WTC11 (cell line): ENCODE measurements at regions not wholly inside any gene's neighbourhood (a gene's known extent, or its start where the extent isn't known, plus 50 kb on each side); places are given as distances from the start of the nearest gene placed in this dataset.

ENCODE experiments used
- ATAC-seq: fragments of 200-7000 bp; cut with Tn5 transposase; 2 replicates; pipeline ENCODE4 v1.10.0; 2021; ENCODE audit warnings: mild to moderate bottlenecking, moderate library complexity
- CTCF ChIA-PET: fragments of 300-600 bp; sonication (Branson Sonifier 250); formaldehyde crosslinking; loops from one replicate; lab custom pipeline; 2021; ENCODE audit warnings: antibody characterized with exemption; lab: Charles Lee
- POLR2A ChIA-PET: fragments of 350-600 bp; sonication (Branson Sonifier 250); formaldehyde crosslinking; loops from one replicate; lab custom pipeline; 2021; ENCODE audit warnings: antibody characterized with exemption; lab: Charles Lee
- DNase-seq: peaks from one replicate; pipeline ENCODE4 v3.0.0; 2021; ENCODE audit warnings: low spot score
- H3K27ac Mint-ChIP-seq: 2 replicates; pipeline ENCODE4 v1.8.0; 2021; ENCODE audit warnings: mixed read lengths
- H3K27me3 Mint-ChIP-seq: 2 replicates; pipeline ENCODE4 v1.8.0; 2021; ENCODE audit warnings: low read depth, mild to moderate bottlenecking, moderate library complexity, mixed read lengths
- H3K36me3 Mint-ChIP-seq: 2 replicates; pipeline ENCODE4 v1.8.0; 2021; ENCODE audit warnings: mixed read lengths
- H3K4me1 Mint-ChIP-seq: 2 replicates; pipeline ENCODE4 v1.8.0; 2022; ENCODE audit warnings: mixed read lengths
- H3K4me3 Mint-ChIP-seq: 2 replicates; pipeline ENCODE4 v1.8.0; 2021; ENCODE audit warnings: mild to moderate bottlenecking, moderate library complexity, mixed read lengths
- H3K9me3 Mint-ChIP-seq: 2 replicates; pipeline ENCODE4 v1.8.0; 2021; ENCODE audit warnings: mixed read lengths
- CREB1 ChIP-seq: sonication (generic); formaldehyde crosslinking; IDR thresholded peaks from 2 replicates; pipeline ENCODE4 v1.8.0; 2023; ENCODE audit warnings: mild to moderate bottlenecking, missing genetic modification reagents
- CREM ChIP-seq: sonication (generic); formaldehyde crosslinking; IDR thresholded peaks from 2 replicates; pipeline ENCODE4 v1.8.1; 2022; ENCODE audit warnings: mild to moderate bottlenecking, missing genetic modification reagents, moderate library complexity
- EMX1 ChIP-seq: fragments of 250-450 bp; sonication (Bioruptor Pico); IDR thresholded peaks from 2 replicates; pipeline ENCODE4 v1.8.0; 2021; ENCODE audit warnings: mild to moderate bottlenecking
- HMGA2 ChIP-seq: fragments of 250-450 bp; sonication (Bioruptor Pico); IDR thresholded peaks from 2 replicates; pipeline ENCODE4 v1.4.0; 2021; ENCODE audit warnings: mild to moderate bottlenecking, moderate library complexity
- MYBL2 ChIP-seq: sonication (generic); formaldehyde crosslinking; IDR thresholded peaks from 2 replicates; pipeline ENCODE4 v1.8.1; 2023; ENCODE audit warnings: mild to moderate bottlenecking, moderate library complexity, missing genetic modification reagents
- NFATC4 ChIP-seq: fragments of 250-450 bp; sonication (Bioruptor Pico); IDR thresholded peaks from 2 replicates; pipeline ENCODE4 v1.9.0; 2021; ENCODE audit warnings: mild to moderate bottlenecking
- NR1H2 ChIP-seq: sonication (generic); formaldehyde crosslinking; IDR thresholded peaks from 2 replicates; pipeline ENCODE4 v1.9.0; 2021; ENCODE audit warnings: mild to moderate bottlenecking, moderate library complexity, missing genetic modification reagents
- PRRX2 ChIP-seq: fragments of 250-450 bp; sonication (Bioruptor Pico); IDR thresholded peaks from 2 replicates; pipeline ENCODE4 v1.8.0; 2021; ENCODE audit warnings: mild to moderate bottlenecking
- RELA ChIP-seq: sonication (generic); formaldehyde crosslinking; IDR thresholded peaks from 2 replicates; pipeline ENCODE4 v1.8.1; 2022; ENCODE audit warnings: missing genetic modification reagents, mild to moderate bottlenecking, borderline replicate concordance
- ZBTB21 ChIP-seq: sonication (generic); formaldehyde crosslinking; IDR thresholded peaks from 2 replicates; pipeline ENCODE4 v1.8.1; 2023; ENCODE audit warnings: mild to moderate bottlenecking, missing genetic modification reagents, borderline replicate concordance
- ZNF219 ChIP-seq: sonication (generic); formaldehyde crosslinking; IDR thresholded peaks from 2 replicates; pipeline ENCODE4 v1.8.0; 2023; ENCODE audit warnings: missing genetic modification reagents, mild to moderate bottlenecking, borderline replicate concordance
- ZNF317 ChIP-seq: sonication (generic); formaldehyde crosslinking; IDR thresholded peaks from 2 replicates; pipeline ENCODE4 v1.8.1; 2023; ENCODE audit warnings: low read depth, mild to moderate bottlenecking, moderate library complexity, missing genetic modification reagents, borderline replicate concordance
- ZNF396 ChIP-seq: fragments of 250-450 bp; sonication (Bioruptor Pico); IDR thresholded peaks from 2 replicates; pipeline ENCODE4 v1.8.0; 2021; ENCODE audit warnings: mild to moderate bottlenecking, moderate library complexity, borderline replicate concordance
- ZNF416 ChIP-seq: fragments of 250-450 bp; sonication (Bioruptor Pico); IDR thresholded peaks from 2 replicates; pipeline ENCODE4 v1.9.0; 2021; ENCODE audit warnings: mild to moderate bottlenecking, inconsistent platforms
- TF ChIP-seq, protein P1 (sequence below): sonication (generic); formaldehyde crosslinking; IDR thresholded peaks from 2 replicates; pipeline ENCODE4 v1.8.0; 2023; ENCODE audit warnings: missing genetic modification reagents
- TF ChIP-seq, protein P2 (sequence below): sonication (generic); formaldehyde crosslinking; IDR thresholded peaks from 2 replicates; pipeline ENCODE4 v1.8.0; 2022; ENCODE audit warnings: mild to moderate bottlenecking, missing genetic modification reagents
- TF ChIP-seq, protein P3 (sequence below): sonication (generic); formaldehyde crosslinking; IDR thresholded peaks from 2 replicates; pipeline ENCODE4 v1.8.0; 2022; ENCODE audit warnings: mild to moderate bottlenecking, missing genetic modification reagents
- TF ChIP-seq, protein P4 (sequence below): fragments of 250-450 bp; sonication (Bioruptor Pico); conservative IDR thresholded peaks from 2 replicates; pipeline ENCODE4 v1.9.0; 2021; ENCODE audit warnings: mild to moderate bottlenecking

DNA sequence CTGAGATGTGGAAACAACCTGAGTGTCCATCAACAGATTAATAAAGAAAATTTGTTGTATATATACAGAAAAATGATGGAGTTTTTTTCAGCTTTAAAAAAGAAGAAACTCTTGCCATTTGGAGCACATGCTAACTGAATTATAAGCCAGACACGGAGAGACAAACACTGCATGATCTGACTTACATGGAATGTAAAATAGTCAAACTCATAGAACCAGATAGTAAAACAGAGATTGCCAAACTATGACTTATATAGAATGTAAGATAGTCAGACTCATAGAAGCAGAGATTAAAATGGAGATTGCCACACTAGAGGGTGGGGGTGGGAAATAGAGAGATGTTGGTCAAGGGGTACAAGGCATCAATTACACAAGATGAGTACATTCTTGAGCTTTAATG is 1786.6 kb downstream of the PLA2G4A start:
- CTCF ChIA-PET = no interaction called here
- no peak overlapping the region for H3K27ac Mint-ChIP-seq
- TF ChIP-seq NFATC4 (CRISPR knock-in tag) = no peak
- no peak for TF ChIP-seq MYBL2 (CRISPR knock-in tag)
- TF ChIP-seq ZBTB21 = no peak
- H3K9me3 Mint-ChIP-seq = peaks cover 31% of the 10 kb centered on the region
- no peak overlapping the region for H3K4me3 Mint-ChIP-seq
- no peaks in the 10 kb centered on the region for H3K4me1 Mint-ChIP-seq
- DNase-seq (no peak), ATAC-seq (no peak)
- H3K36me3 Mint-ChIP-seq = no peaks in the 10 kb centered on the region
- no peaks in the 10 kb centered on the region for H3K27me3 Mint-ChIP-seq
- POLR2A ChIA-PET = no interaction called here

DNA sequence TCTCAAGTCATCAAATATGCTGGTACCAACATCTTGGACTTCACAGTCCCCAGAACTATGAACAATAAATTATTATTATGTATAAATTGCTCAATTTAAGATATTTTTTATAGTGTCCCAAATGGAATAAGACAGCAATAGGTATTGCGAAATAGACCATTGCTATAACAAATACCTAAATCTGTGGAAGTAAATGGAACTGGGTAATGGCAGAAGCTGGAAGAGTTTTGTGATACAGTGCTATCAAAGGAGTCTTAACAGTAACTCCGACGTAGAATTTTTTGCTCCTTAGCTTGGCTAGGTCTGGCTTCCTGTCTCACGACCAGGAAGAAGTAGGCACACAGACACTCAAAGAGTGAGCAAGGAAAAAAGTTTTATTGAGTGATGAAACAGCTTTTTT is 1791.5 kb downstream of the PLA2G4A start:
- no peak for ATAC-seq
- POLR2A ChIA-PET = no interaction called here
- TF ChIP-seq NFATC4 (CRISPR knock-in tag) = no peak
- Mint-ChIP-seq H3K36me3 (no peaks in the 10 kb centered on the region), H3K9me3 (no peaks in the 10 kb centered on the region), H3K27ac (no peak overlapping the region), H3K4me3 (no peak overlapping the region), H3K4me1 (no peaks in the 10 kb centered on the region), H3K27me3 (no peaks in the 10 kb centered on the region)
- CTCF ChIA-PET = no interaction called here
- no peak for DNase-seq

DNA sequence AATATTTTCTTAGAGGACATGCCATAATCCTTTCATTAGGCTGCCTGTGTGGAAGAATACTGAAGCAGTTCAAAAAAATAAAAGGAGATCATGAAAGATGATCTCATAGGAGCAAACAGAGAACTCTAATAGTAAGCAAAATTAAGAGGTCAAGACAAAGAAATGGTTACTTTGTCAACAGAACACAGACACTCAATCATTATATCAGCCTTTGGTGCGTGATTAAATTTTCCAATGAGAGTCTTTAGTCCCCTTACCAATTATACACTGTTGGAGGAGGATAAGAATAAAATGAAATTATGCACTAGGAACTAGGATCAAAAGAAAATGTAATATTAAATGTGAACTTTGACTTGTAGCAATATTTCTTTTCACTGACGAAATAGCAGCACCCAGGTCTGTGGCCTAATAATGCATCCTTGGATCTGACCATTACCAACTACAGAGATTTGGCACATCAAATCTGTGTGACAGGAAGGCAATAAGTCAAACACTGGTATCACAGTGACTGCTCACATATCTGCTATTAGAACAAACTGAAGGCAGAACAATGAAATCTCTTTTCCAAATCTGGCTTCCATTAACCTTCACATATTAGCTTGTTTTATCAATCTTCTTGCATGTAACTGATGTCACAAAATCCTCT is 1812.9 kb downstream of the PLA2G4A start:
- CTCF ChIA-PET = no interaction called here

More for the DNA sequence above, 1812.9 kb downstream of the PLA2G4A start:
- TF ChIP-seq, protein P1, sequence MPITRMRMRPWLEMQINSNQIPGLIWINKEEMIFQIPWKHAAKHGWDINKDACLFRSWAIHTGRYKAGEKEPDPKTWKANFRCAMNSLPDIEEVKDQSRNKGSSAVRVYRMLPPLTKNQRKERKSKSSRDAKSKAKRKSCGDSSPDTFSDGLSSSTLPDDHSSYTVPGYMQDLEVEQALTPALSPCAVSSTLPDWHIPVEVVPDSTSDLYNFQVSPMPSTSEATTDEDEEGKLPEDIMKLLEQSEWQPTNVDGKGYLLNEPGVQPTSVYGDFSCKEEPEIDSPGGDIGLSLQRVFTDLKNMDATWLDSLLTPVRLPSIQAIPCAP (CRISPR knock-in tag) = no peak
- TF ChIP-seq NR1H2 (CRISPR knock-in tag) (no peak), ZNF396 (CRISPR knock-in tag) (no peak), CREB1 (no peak), PRRX2 (CRISPR knock-in tag) (no peak), ZNF416 (CRISPR knock-in tag) (no peak), ZNF317 (CRISPR knock-in tag) (no peak), CREM (no peak), RELA (CRISPR knock-in tag) (no peak), HMGA2 (CRISPR knock-in tag) (no peak), ZNF219 (CRISPR knock-in tag) (no peak), EMX1 (no peak)
- TF ChIP-seq, protein P2, sequence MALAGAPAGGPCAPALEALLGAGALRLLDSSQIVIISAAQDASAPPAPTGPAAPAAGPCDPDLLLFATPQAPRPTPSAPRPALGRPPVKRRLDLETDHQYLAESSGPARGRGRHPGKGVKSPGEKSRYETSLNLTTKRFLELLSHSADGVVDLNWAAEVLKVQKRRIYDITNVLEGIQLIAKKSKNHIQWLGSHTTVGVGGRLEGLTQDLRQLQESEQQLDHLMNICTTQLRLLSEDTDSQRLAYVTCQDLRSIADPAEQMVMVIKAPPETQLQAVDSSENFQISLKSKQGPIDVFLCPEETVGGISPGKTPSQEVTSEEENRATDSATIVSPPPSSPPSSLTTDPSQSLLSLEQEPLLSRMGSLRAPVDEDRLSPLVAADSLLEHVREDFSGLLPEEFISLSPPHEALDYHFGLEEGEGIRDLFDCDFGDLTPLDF = no peak
- TF ChIP-seq, protein P3, sequence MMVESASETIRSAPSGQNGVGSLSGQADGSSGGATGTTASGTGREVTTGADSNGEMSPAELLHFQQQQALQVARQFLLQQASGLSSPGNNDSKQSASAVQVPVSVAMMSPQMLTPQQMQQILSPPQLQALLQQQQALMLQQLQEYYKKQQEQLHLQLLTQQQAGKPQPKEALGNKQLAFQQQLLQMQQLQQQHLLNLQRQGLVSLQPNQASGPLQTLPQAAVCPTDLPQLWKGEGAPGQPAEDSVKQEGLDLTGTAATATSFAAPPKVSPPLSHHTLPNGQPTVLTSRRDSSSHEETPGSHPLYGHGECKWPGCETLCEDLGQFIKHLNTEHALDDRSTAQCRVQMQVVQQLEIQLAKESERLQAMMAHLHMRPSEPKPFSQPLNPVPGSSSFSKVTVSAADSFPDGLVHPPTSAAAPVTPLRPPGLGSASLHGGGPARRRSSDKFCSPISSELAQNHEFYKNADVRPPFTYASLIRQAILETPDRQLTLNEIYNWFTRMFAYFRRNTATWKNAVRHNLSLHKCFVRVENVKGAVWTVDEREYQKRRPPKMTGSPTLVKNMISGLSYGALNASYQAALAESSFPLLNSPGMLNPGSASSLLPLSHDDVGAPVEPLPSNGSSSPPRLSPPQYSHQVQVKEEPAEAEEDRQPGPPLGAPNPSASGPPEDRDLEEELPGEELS = no peak
- TF ChIP-seq, protein P4, sequence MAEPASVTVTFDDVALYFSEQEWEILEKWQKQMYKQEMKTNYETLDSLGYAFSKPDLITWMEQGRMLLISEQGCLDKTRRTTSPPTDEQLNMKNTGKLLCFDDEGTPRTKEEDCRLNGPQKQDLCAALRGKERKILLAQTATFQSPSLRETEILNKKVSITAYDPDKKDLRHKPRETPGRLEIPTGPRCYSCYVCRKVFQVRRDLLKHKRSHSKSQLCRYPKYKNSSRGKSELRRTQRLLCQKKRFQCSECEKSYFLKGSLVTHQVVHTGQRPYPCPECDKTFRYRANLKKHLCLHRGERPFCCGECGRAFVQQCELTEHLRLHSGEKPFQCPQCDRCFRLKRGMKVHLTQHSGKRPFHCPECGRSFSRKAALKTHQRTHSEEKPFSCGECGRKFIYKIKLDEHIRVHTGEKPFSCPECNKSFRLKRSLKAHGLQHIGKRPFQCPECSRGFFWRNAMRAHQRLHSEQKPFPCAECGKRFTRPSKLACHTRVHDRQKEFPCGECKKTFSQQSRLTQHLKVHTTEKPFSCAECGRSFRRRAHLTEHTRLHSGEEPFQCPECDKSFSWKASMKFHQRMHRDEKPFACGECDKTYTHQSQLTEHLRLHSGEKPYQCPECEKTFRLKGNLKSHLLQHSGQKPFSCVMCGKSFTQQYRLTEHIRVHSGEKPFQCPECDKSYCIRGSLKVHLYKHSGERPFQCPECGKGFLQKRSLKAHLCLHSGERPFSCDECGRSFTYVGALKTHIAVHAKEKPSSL = no peak
- TF ChIP-seq, all 79 proteins: peak for 0
- H3K9me3 Mint-ChIP-seq = 0 out of 2 replicates have a peak, but pooled peaks cover 5% of the 10 kb centered on the region
- POLR2A ChIA-PET = no interaction called here
- no peak for ATAC-seq
- no peak overlapping the region for H3K4me3 Mint-ChIP-seq
- no peaks in the 10 kb centered on the region for H3K27me3 Mint-ChIP-seq
- H3K4me1 Mint-ChIP-seq = no peaks in the 10 kb centered on the region
- no peaks in the 10 kb centered on the region for H3K36me3 Mint-ChIP-seq
- no peak overlapping the region for H3K27ac Mint-ChIP-seq
- no peak for DNase-seq
